Right lobe of liver (tissue), 4 donors: ENCODE measurements at regions not wholly inside any gene's neighbourhood (a gene's known extent, or its start where the extent isn't known, plus 50 kb on each side); places are given as distances from the start of the nearest gene placed in this dataset.

Experiments used
- CTCF ChIP-seq, 4 donors: fragments of 200-600 bp in 3 of 4; fragments of 450-650 bp in 1 of 4; IDR thresholded peaks; one replicate each; pipeline versions ENCODE4 v1.5.1 to v1.8.0; 2016 to 2022; ENCODE audit warnings: antibody characterized with exemption in 4 of 4, mild to moderate bottlenecking in 2 of 4
- POLR2A ChIP-seq: fragments of 450-650 bp; IDR thresholded peaks from one replicate; pipeline ENCODE4 v1.6.1; 2017; ENCODE audit warnings: antibody characterized with exemption, mild to moderate bottlenecking
- donor health status: DM: no; HTN: no; CAD: no.
- donor health status: DM: no; HTN: no; CAD: no.
- donor health status: DM: no; HTN: yes; CAD: no.

GRCh38 chr7:124577256-124577655 lies 188.3 kb downstream of the GPR37 start:
- no peak for TF ChIP-seq CTCF (IDR thresholded peaks at IDR 0.05)
- no peak for TF ChIP-seq POLR2A
